ENCODE measurements at regions not wholly inside any gene's neighbourhood (a gene's known extent, or its start where the extent isn't known, plus 50 kb on each side); places are given as distances from the start of the nearest gene placed in this dataset.
"Not testable (repeated sequence)": the region's sequence is repeated elsewhere in the genome, so short reads cannot be mapped to it uniquely, and the experiment has no call there.

- H3K9ac ChIP-seq (ENCODE audit: low read length), result no peak overlapping the region
- no peaks in the 10 kb centered on the region for H3K9me3 ChIP-seq (ENCODE audit: control insufficient read depth, insufficient read depth, low read depth, low read length)
- no peaks in the 10 kb centered on the region for H3K27me3 ChIP-seq (ENCODE audit: control insufficient read depth, insufficient read depth, low read length)
- no peaks in the 10 kb centered on the region for H3K4me1 ChIP-seq (ENCODE audit: control insufficient read depth, insufficient read depth, low read length)
- no peak overlapping the region for H3K27ac ChIP-seq (ENCODE audit: low read depth, low read length)
- H3K4me3 ChIP-seq (ENCODE audit: low read depth, low read length), result no peak overlapping the region
- H3K36me3 ChIP-seq (ENCODE audit: control insufficient read depth, insufficient read depth, low read length), result no peaks in the 10 kb centered on the region
Measured at GRCh38 chr5:58009754-58010153, 450.1 kb downstream of the PLK2 start.

- Histone ChIP-seq H3K27me3 (ENCODE audit: control insufficient read depth, insufficient read depth, low read length) (no peaks in the 10 kb centered on the region), H3K4me1 (ENCODE audit: control insufficient read depth, insufficient read depth, low read length) (no peaks in the 10 kb centered on the region), H3K36me3 (ENCODE audit: control insufficient read depth, insufficient read depth, low read length) (no peaks in the 10 kb centered on the region), H3K27ac (ENCODE audit: low read depth, low read length) (no peak overlapping the region), H3K9ac (ENCODE audit: low read length) (no peak overlapping the region), H3K9me3 (ENCODE audit: control insufficient read depth, insufficient read depth, low read depth, low read length) (no peaks in the 10 kb centered on the region), H3K4me3 (ENCODE audit: low read depth, low read length) (no peak overlapping the region)
Measured at GRCh38 chr5:58002323-58002722, 457.6 kb downstream of the PLK2 start.

- Histone ChIP-seq H3K27me3 (ENCODE audit: control insufficient read depth, insufficient read depth, low read length) (no peaks in the 10 kb centered on the region), H3K36me3 (ENCODE audit: control insufficient read depth, insufficient read depth, low read length) (no peaks in the 10 kb centered on the region), H3K9ac (ENCODE audit: low read length) (no peak overlapping the region), H3K27ac (ENCODE audit: low read depth, low read length) (no peak overlapping the region), H3K4me3 (ENCODE audit: low read depth, low read length) (no peak overlapping the region), H3K9me3 (ENCODE audit: control insufficient read depth, insufficient read depth, low read depth, low read length) (0 out of 2 replicates have a peak, but pooled peaks cover 3% of the 10 kb centered on the region), H3K4me1 (ENCODE audit: control insufficient read depth, insufficient read depth, low read length) (peaks cover 7% of the 10 kb centered on the region)
Measured at GRCh38 chr5:57993866-57994265, 466.0 kb downstream of the PLK2 start.

- Histone ChIP-seq H3K27ac (ENCODE audit: low read depth, low read length) (no peak overlapping the region), H3K9ac (ENCODE audit: low read length) (no peak overlapping the region), H3K36me3 (ENCODE audit: control insufficient read depth, insufficient read depth, low read length) (no peaks in the 10 kb centered on the region), H3K9me3 (ENCODE audit: control insufficient read depth, insufficient read depth, low read depth, low read length) (0 out of 2 replicates have a peak, but pooled peaks cover 3% of the 10 kb centered on the region), H3K27me3 (ENCODE audit: control insufficient read depth, insufficient read depth, low read length) (no peaks in the 10 kb centered on the region), H3K4me1 (ENCODE audit: control insufficient read depth, insufficient read depth, low read length) (peaks cover 7% of the 10 kb centered on the region), H3K4me3 (ENCODE audit: low read depth, low read length) (no peak overlapping the region)
Measured at GRCh38 chr5:57989378-57989777, 470.5 kb downstream of the PLK2 start.

GRCh38 chr5:57988813-57989212 is 471.1 kb downstream of the PLK2 start:
- Histone ChIP-seq H3K9ac (ENCODE audit: low read length) (no peak overlapping the region), H3K27me3 (ENCODE audit: control insufficient read depth, insufficient read depth, low read length) (no peaks in the 10 kb centered on the region), H3K4me3 (ENCODE audit: low read depth, low read length) (no peak overlapping the region)

GRCh38 chr5:57987552-57987951 is 472.3 kb downstream of the PLK2 start:
- Histone ChIP-seq H3K4me1 (ENCODE audit: control insufficient read depth, insufficient read depth, low read length) (peaks cover 7% of the 10 kb centered on the region), H3K27ac (ENCODE audit: low read depth, low read length) (no peak overlapping the region), H3K4me3 (ENCODE audit: low read depth, low read length) (no peak overlapping the region), H3K9ac (ENCODE audit: low read length) (no peak overlapping the region), H3K9me3 (ENCODE audit: control insufficient read depth, insufficient read depth, low read depth, low read length) (no peaks in the 10 kb centered on the region), H3K27me3 (ENCODE audit: control insufficient read depth, insufficient read depth, low read length) (no peaks in the 10 kb centered on the region), H3K36me3 (ENCODE audit: control insufficient read depth, insufficient read depth, low read length) (no peaks in the 10 kb centered on the region)

More at GRCh38 chr5:57988813-57989212, 471.1 kb downstream of the PLK2 start:
- Histone ChIP-seq H3K27ac (ENCODE audit: low read depth, low read length) (no peak overlapping the region), H3K4me1 (ENCODE audit: control insufficient read depth, insufficient read depth, low read length) (peaks cover 7% of the 10 kb centered on the region), H3K9me3 (ENCODE audit: control insufficient read depth, insufficient read depth, low read depth, low read length) (0 out of 2 replicates have a peak, but pooled peaks cover 3% of the 10 kb centered on the region), H3K36me3 (ENCODE audit: control insufficient read depth, insufficient read depth, low read length) (no peaks in the 10 kb centered on the region)

- Histone ChIP-seq H3K9ac (ENCODE audit: low read length) (no peak overlapping the region), H3K27ac (ENCODE audit: low read depth, low read length) (no peak overlapping the region), H3K27me3 (ENCODE audit: control insufficient read depth, insufficient read depth, low read length) (no peaks in the 10 kb centered on the region), H3K9me3 (ENCODE audit: control insufficient read depth, insufficient read depth, low read depth, low read length) (no peaks in the 10 kb centered on the region), H3K4me3 (ENCODE audit: low read depth, low read length) (no peak overlapping the region), H3K4me1 (ENCODE audit: control insufficient read depth, insufficient read depth, low read length) (peaks cover 7% of the 10 kb centered on the region), H3K36me3 (ENCODE audit: control insufficient read depth, insufficient read depth, low read length) (no peaks in the 10 kb centered on the region)
Measured at GRCh38 chr5:57986761-57987341, 473.0 kb downstream of the PLK2 start.

- Histone ChIP-seq H3K9me3 (ENCODE audit: control insufficient read depth, insufficient read depth, low read depth, low read length) (no peaks in the 10 kb centered on the region), H3K36me3 (ENCODE audit: control insufficient read depth, insufficient read depth, low read length) (no peaks in the 10 kb centered on the region), H3K27me3 (ENCODE audit: control insufficient read depth, insufficient read depth, low read length) (no peaks in the 10 kb centered on the region), H3K9ac (ENCODE audit: low read length) (no peak overlapping the region), H3K4me1 (ENCODE audit: control insufficient read depth, insufficient read depth, low read length) (no peaks in the 10 kb centered on the region), H3K27ac (ENCODE audit: low read depth, low read length) (no peak overlapping the region), H3K4me3 (ENCODE audit: low read depth, low read length) (no peak overlapping the region)
Measured at GRCh38 chr5:57983426-57983825, 476.5 kb downstream of the PLK2 start.

- H3K9ac ChIP-seq (ENCODE audit: low read length), result no peak overlapping the region
Measured at GRCh38 chr5:57979671-57980070, 480.2 kb downstream of the PLK2 start.

GRCh38 chr5:57976506-57976905 is 483.4 kb downstream of the PLK2 start:
- no peak overlapping the region for H3K9ac ChIP-seq (ENCODE audit: low read length)
- H3K27ac ChIP-seq (ENCODE audit: low read depth, low read length), result no peak overlapping the region
- no peaks in the 10 kb centered on the region for H3K27me3 ChIP-seq (ENCODE audit: control insufficient read depth, insufficient read depth, low read length)
- H3K4me1 ChIP-seq (ENCODE audit: control insufficient read depth, insufficient read depth, low read length), result no peaks in the 10 kb centered on the region
- no peak overlapping the region for H3K4me3 ChIP-seq (ENCODE audit: low read depth, low read length)
- H3K9me3 ChIP-seq (ENCODE audit: control insufficient read depth, insufficient read depth, low read depth, low read length), result peaks cover 8% of the 10 kb centered on the region
- no peaks in the 10 kb centered on the region for H3K36me3 ChIP-seq (ENCODE audit: control insufficient read depth, insufficient read depth, low read length)

More at GRCh38 chr5:57979671-57980070, 480.2 kb downstream of the PLK2 start:
- Histone ChIP-seq H3K4me3 (ENCODE audit: low read depth, low read length) (no peak overlapping the region), H3K27me3 (ENCODE audit: control insufficient read depth, insufficient read depth, low read length) (no peaks in the 10 kb centered on the region), H3K9me3 (ENCODE audit: control insufficient read depth, insufficient read depth, low read depth, low read length) (0 out of 2 replicates have a peak, but pooled peaks cover 5% of the 10 kb centered on the region), H3K27ac (ENCODE audit: low read depth, low read length) (no peak overlapping the region), H3K4me1 (ENCODE audit: control insufficient read depth, insufficient read depth, low read length) (no peaks in the 10 kb centered on the region), H3K36me3 (ENCODE audit: control insufficient read depth, insufficient read depth, low read length) (no peaks in the 10 kb centered on the region)

- not testable (repeated sequence) for H3K9me3 ChIP-seq (ENCODE audit: control insufficient read depth, insufficient read depth, low read depth, low read length); H3K4me3 ChIP-seq (ENCODE audit: low read depth, low read length); H3K36me3 ChIP-seq (ENCODE audit: control insufficient read depth, insufficient read depth, low read length); H3K27me3 ChIP-seq (ENCODE audit: control insufficient read depth, insufficient read depth, low read length); H3K4me1 ChIP-seq (ENCODE audit: control insufficient read depth, insufficient read depth, low read length); H3K27ac ChIP-seq (ENCODE audit: low read depth, low read length); H3K9ac ChIP-seq (ENCODE audit: low read length)
Measured at GRCh38 chr5:57972099-57972498, 487.8 kb downstream of the PLK2 start.
